ENCODE measurements at regions not wholly inside any gene's neighbourhood (a gene's known extent, or its start where the extent isn't known, plus 50 kb on each side); places are given as distances from the start of the nearest gene placed in this dataset.

DNA sequence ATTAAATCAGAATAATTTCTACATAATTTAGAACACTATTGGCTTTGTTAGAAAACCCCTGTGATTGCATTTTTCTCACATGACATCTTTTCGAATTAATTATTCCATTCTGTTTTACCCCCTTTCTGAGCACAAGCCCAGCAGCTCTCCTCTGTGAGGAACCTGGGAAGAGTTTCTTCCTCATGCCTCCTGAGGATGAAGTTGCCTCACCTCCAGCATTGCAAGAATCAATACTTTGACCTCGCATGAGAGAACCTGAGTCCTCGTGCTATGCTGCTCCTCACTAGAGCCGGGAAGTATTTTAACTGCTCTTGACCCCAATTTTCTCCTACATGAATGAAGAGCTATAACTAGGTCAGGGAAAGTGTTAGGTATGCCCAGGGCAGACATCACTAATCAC is 77.1 kb upstream of the RAPH1 start:
- TF ChIP-seq EZH2 (IDR thresholded peaks at IDR 0.05; ENCODE audit: low read depth), result no peak
- TF ChIP-seq, protein P1, sequence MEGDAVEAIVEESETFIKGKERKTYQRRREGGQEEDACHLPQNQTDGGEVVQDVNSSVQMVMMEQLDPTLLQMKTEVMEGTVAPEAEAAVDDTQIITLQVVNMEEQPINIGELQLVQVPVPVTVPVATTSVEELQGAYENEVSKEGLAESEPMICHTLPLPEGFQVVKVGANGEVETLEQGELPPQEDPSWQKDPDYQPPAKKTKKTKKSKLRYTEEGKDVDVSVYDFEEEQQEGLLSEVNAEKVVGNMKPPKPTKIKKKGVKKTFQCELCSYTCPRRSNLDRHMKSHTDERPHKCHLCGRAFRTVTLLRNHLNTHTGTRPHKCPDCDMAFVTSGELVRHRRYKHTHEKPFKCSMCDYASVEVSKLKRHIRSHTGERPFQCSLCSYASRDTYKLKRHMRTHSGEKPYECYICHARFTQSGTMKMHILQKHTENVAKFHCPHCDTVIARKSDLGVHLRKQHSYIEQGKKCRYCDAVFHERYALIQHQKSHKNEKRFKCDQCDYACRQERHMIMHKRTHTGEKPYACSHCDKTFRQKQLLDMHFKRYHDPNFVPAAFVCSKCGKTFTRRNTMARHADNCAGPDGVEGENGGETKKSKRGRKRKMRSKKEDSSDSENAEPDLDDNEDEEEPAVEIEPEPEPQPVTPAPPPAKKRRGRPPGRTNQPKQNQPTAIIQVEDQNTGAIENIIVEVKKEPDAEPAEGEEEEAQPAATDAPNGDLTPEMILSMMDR (conservative IDR thresholded peaks at IDR 0.05), result no peak

Measured in PC-9 (cell line).